ENCODE measurements at regions not wholly inside any gene's neighbourhood (a gene's known extent, or its start where the extent isn't known, plus 50 kb on each side); places are given as distances from the start of the nearest gene placed in this dataset.

DNA sequence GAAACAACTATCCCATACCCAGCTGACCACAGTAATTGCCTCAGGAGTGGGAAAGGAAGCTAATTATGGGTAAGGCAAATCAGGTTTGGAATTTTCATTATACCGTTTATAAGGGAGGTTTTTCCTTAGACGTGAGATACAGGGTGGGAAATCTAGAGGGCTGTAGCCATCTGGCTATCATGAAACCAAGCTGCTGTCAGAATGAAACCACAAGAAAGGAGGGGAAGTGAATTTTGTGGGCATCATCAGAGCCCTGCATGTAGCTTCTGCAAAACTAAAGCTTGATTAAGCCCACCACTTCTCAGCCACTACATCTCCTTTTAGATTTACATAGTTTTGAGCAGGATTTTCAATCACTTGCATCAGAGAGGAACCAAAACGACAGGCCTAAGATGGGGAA lies 893.5 kb downstream of the TUSC7 start:
- H3K36me3 Mint-ChIP-seq = no peaks in the 10 kb centered on the region
- ATAC-seq = no peak

DNA sequence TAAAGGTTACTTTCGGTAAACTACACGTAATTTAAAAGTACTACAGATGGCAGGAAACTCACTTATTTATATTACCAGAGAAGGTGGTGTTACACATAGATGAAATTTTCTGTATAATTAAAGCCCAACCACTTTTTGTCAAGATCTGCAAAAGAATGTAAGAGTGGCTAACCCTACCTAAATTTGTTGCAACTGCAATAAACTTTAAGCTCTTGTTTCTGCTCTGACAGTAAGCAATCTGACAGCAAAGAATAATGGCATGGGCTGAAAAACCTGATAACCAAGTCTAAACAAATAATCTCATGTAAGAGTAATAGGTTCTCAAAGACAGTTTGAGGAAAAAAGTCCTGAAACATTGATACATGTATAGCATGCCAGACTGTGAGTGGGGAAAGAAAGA lies 897.3 kb downstream of the TUSC7 start:
- no peak for ATAC-seq
- Mint-ChIP-seq H3K36me3 (no peaks in the 10 kb centered on the region), H3K27ac (no peak overlapping the region), H3K9me3 (peaks cover 17 to 25% of the 10 kb centered on the region in 2 donors)
- no peak for DNase-seq (ENCODE audit: low spot score in 2 of 2)

More for the DNA sequence above, 893.5 kb downstream of the TUSC7 start:
- DNase-seq (ENCODE audit: low spot score in 2 of 2) = no peak
- Mint-ChIP-seq H3K27ac (no peak overlapping the region), H3K9me3 (peaks cover 8 to 9% of the 10 kb centered on the region in 2 donors)

GRCh38 chr3:117609330-117609729 lies 899.8 kb downstream of the TUSC7 start:
- H3K36me3 Mint-ChIP-seq = no peaks in the 10 kb centered on the region
- no peak for ATAC-seq
- no peak for DNase-seq (ENCODE audit: low spot score in 2 of 2)
- H3K9me3 Mint-ChIP-seq = peaks cover 21 to 23% of the 10 kb centered on the region in 2 donors
- H3K27ac Mint-ChIP-seq = no peak overlapping the region

DNA sequence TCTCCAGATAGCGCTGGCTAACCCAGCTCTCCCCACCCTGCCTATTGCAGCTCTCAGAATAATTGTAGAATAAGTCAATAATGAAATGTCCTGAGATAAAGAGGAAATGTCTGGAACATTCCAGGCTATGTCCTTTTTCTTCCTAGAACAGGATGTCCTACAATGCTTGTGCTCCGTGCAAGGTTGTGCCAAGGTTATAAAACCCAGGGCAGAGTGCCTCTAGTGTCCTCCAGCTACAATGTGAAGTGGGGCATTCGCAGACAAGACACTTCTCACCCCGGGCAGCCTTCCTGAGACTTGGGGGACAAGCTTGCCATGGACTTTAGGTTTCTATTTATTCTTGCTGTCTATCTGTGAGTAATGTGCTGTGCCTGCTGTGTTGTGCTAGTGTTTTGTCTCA lies 900.6 kb downstream of the TUSC7 start:
- Mint-ChIP-seq H3K9me3 (peaks cover 22 to 23% of the 10 kb centered on the region in 2 donors), H3K36me3 (no peaks in the 10 kb centered on the region), H3K27ac (no peak overlapping the region)
- DNase-seq (ENCODE audit: low spot score in 2 of 2) (no peak), ATAC-seq (no peak)

GRCh38 chr3:117611211-117611610 lies 901.6 kb downstream of the TUSC7 start:
- peaks cover 27% of the 10 kb centered on the region in 2 donors for H3K9me3 Mint-ChIP-seq
- no peak overlapping the region for H3K27ac Mint-ChIP-seq
- ATAC-seq (no peak), DNase-seq (ENCODE audit: low spot score in 2 of 2) (no peak)
- no peaks in the 10 kb centered on the region for H3K36me3 Mint-ChIP-seq

GRCh38 chr3:117616227-117616626 lies 906.6 kb downstream of the TUSC7 start:
- Mint-ChIP-seq H3K36me3 (no peaks in the 10 kb centered on the region), H3K9me3 (peaks cover 13 to 14% of the 10 kb centered on the region in 2 donors), H3K27ac (no peak overlapping the region)
- no peak for ATAC-seq
- no peak for DNase-seq (ENCODE audit: low spot score in 2 of 2)

DNA sequence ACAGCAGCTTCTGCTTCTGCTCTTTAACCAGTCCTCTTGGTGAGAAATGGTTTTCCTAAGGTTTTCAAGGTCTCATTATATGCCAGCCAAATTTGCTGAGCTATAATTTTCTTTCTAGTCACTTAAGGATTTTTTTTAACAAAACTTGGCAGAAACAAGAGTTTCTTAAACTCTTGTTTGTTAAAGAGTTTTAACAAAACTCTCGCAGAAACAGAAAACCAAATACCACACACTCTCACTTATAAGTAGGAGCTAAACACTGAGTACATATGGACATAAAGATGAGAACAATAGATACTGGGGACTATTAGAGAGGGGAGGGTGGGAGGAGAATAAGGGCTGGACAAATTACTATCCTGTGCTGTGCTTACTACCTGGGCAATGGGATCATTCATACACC lies 908.3 kb downstream of the TUSC7 start:
- H3K9me3 Mint-ChIP-seq = peaks cover 11 to 14% of the 10 kb centered on the region in 2 donors
- ATAC-seq = no peak
- no peak overlapping the region for H3K27ac Mint-ChIP-seq
- H3K36me3 Mint-ChIP-seq = no peaks in the 10 kb centered on the region
- DNase-seq (ENCODE audit: low spot score in 2 of 2) = no peak

DNA sequence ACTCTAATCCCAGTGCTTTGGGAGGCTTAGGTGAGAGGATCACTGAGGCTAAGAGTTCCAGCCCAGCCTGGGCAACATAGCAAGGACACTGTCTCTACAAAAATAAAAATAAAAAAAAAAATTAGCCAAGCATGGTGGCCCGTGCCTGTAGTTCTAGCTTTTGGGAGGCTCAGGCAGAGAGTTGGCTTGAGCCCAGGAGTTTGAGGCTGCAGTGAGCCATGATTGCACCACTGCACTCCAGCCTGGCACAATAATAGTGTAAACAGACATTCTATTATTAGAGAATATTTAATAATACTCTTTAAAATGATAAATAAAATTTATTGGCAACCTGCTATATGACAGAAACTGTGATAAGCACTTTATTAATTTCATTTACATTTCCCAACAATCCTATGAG lies 908.9 kb downstream of the TUSC7 start:
- no peak for ATAC-seq

GRCh38 chr3:117619805-117620204 lies 910.2 kb downstream of the TUSC7 start:
- H3K36me3 Mint-ChIP-seq = no peaks in the 10 kb centered on the region
- H3K27ac Mint-ChIP-seq = no peak overlapping the region
- peaks cover 10 to 11% of the 10 kb centered on the region in 2 donors for H3K9me3 Mint-ChIP-seq

More for the DNA sequence above, 908.9 kb downstream of the TUSC7 start:
- Mint-ChIP-seq H3K9me3 (peaks cover 11 to 14% of the 10 kb centered on the region in 2 donors), H3K36me3 (no peaks in the 10 kb centered on the region), H3K27ac (no peak overlapping the region)
- DNase-seq (ENCODE audit: low spot score in 2 of 2) = no peak

DNA sequence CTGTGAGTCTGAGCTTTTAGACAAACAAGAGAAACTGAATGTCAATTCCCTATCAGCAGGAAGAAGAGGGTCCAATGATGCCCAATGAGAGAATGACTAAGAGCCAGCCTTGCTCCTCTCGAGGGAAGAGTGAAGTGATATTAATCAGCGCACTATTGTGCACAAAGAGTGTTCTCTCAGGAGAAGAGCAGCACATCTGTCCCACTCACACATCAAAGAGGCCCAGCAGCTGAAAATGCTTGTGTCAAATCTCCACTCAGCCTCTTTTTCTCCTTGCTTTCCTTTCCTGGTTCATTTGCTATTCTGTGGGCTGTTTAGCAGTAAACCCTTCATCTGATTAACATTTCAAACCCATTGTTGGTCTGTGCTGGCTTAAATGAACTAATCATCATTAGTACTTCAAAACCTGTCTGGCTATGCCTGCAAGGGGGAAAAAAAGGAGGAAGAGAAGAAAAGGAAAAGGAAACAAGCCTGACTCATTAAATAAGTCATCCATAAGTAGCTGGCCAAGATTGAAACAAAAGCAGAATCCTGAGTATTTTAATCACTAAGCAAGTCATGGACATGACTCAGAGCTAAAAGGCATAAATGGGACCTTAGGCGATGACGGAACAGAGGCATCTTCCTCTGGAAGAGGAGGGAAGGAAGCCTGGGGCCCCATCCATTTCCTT lies 912.7 kb downstream of the TUSC7 start:
- Mint-ChIP-seq H3K27ac (no peak overlapping the region), H3K36me3 (no peaks in the 10 kb centered on the region), H3K9me3 (peaks cover 9 to 12% of the 10 kb centered on the region in 2 donors)
- DNase-seq (ENCODE audit: low spot score in 2 of 2) = no peak
- no peak for ATAC-seq

More at GRCh38 chr3:117619805-117620204, 910.2 kb downstream of the TUSC7 start:
- no peak for ATAC-seq
- DNase-seq (ENCODE audit: low spot score in 2 of 2) = no peak

- H3K9me3 Mint-ChIP-seq = peaks cover 7 to 16% of the 10 kb centered on the region in 2 donors
- H3K36me3 Mint-ChIP-seq = no peaks in the 10 kb centered on the region
- H3K27ac Mint-ChIP-seq = no peak overlapping the region
- no peak for ATAC-seq
- no peak for DNase-seq (ENCODE audit: low spot score in 2 of 2)
Observed at GRCh38 chr3:117624424-117624823, 914.8 kb downstream of the TUSC7 start.

DNA sequence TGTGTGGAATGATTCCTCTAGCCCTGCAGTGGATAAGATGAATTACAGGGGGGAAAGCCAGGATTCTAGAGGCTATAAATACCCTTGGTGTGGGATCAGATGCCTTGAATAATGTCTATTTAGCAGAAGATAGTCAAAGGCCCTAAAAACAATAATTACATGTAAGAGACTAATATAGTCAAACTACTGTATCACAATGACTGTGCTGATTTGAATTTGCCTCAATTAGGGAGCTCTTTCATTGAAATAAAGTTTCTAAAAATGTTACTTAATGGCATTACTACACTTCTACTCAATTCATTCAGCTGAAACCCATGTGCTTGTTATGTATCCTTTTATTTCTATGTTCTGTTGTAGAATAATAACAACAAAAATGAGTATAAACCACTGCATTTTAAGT lies 915.6 kb downstream of the TUSC7 start:
- H3K36me3 Mint-ChIP-seq = no peaks in the 10 kb centered on the region
- no peak overlapping the region for H3K27ac Mint-ChIP-seq
- H3K9me3 Mint-ChIP-seq = peaks cover 4 to 20% of the 10 kb centered on the region in 2 donors
- DNase-seq (ENCODE audit: low spot score in 2 of 2) (no peak), ATAC-seq (no peak)

GRCh38 chr3:117626577-117626976 lies 917.0 kb downstream of the TUSC7 start:
- no peak overlapping the region for H3K27ac Mint-ChIP-seq
- no peak for DNase-seq (ENCODE audit: low spot score in 2 of 2)
- no peak for ATAC-seq
- H3K9me3 Mint-ChIP-seq = peaks cover 4 to 20% of the 10 kb centered on the region in 2 donors
- no peaks in the 10 kb centered on the region for H3K36me3 Mint-ChIP-seq

DNA sequence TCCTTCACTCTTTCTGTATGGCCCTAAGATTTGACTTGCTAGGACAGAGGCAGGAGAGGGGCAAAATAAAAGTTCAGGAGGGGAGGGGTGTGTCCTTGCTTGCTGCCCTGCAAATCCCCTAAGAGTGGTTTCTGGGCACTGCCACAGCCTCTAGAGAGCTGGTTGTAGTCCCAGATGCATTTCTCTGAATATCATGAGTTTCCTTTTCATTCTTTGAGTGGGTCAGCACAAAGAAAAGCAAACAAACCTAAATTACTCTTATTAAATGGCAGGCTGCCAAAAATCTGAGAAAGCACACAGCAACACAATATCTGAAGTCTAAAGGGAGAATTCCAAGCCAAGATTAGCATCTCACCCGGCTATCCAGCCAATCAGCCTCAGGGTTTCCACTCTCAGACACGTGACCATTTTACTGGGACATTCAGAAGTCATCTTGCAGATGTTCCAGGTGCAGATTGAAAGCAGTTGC lies 919.3 kb downstream of the TUSC7 start:
- Mint-ChIP-seq H3K9me3 (peaks cover 4 to 20% of the 10 kb centered on the region in 2 donors), H3K36me3 (no peaks in the 10 kb centered on the region), H3K27ac (no peak overlapping the region)
- DNase-seq (ENCODE audit: low spot score in 2 of 2) (no peak), ATAC-seq (no peak)

DNA sequence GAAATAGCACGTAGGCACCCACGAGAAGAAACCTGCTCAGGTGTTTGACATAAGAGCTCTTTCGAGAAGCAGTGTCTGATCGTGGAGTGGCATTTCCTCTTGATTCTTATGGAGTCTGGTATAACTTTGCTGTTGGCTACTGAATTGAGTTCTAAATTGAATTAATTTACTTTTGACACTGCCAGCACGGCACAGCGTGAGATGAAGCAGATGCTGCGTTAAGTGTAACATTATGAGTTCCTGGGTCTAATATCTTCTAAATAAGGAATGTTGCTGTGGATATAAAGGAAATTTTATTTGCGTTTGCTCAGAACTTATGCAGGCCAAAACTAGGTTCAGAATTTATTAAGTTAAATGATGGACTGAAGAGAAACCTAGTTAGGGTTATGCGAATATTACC lies 919.9 kb downstream of the TUSC7 start:
- no peaks in the 10 kb centered on the region for H3K36me3 Mint-ChIP-seq
- ATAC-seq (no peak), DNase-seq (ENCODE audit: low spot score in 2 of 2) (no peak)
- peaks cover 4 to 20% of the 10 kb centered on the region in 2 donors for H3K9me3 Mint-ChIP-seq
- H3K27ac Mint-ChIP-seq = no peak overlapping the region

- H3K9me3 Mint-ChIP-seq = peaks cover 4 to 25% of the 10 kb centered on the region in 2 donors
- ATAC-seq = no peak
- no peaks in the 10 kb centered on the region for H3K36me3 Mint-ChIP-seq
- DNase-seq (ENCODE audit: low spot score in 2 of 2) = no peak
- no peak overlapping the region for H3K27ac Mint-ChIP-seq
Observed at GRCh38 chr3:117630469-117630868, 920.9 kb downstream of the TUSC7 start.

GRCh38 chr3:117630885-117631284 lies 921.3 kb downstream of the TUSC7 start:
- Mint-ChIP-seq H3K36me3 (no peaks in the 10 kb centered on the region), H3K27ac (no peak overlapping the region), H3K9me3 (peaks cover 4 to 25% of the 10 kb centered on the region in 2 donors)
- ATAC-seq = no peak
- no peak for DNase-seq (ENCODE audit: low spot score in 2 of 2)

DNA sequence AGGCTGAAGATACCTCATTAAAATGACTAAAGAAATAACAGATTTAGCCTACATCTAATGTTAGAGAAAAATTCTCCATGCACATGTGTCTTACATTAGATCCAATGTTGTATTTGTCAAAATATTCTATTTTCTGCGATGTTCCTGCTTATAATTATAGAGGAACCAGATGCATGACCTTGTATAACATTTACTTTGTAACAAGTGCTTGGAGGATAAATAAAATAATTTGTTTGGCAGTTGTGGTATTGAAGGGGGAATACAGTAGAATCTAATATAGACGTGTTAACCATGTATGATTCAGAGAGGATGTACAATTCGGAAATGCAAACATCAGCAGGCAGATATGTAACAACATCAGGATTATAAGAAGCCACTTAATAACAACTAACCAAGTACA lies 922.2 kb downstream of the TUSC7 start:
- H3K27ac Mint-ChIP-seq = no peak overlapping the region
- H3K36me3 Mint-ChIP-seq = no peaks in the 10 kb centered on the region
- H3K9me3 Mint-ChIP-seq = peaks cover 0 to 20% of the 10 kb centered on the region in 2 donors
- ATAC-seq = no peak
- DNase-seq (ENCODE audit: low spot score in 2 of 2) = no peak

Data from activated naive CD4-positive, alpha-beta T cell treated with anti-CD3 and anti-CD28 coated beads, Interleukin-2, amount 50 U/mL, for 72 hours (primary cell).